ENCODE measurements at regions not wholly inside any gene's neighbourhood (a gene's known extent, or its start where the extent isn't known, plus 50 kb on each side); places are given as distances from the start of the nearest gene placed in this dataset.

- TF ChIP-seq, protein P1, sequence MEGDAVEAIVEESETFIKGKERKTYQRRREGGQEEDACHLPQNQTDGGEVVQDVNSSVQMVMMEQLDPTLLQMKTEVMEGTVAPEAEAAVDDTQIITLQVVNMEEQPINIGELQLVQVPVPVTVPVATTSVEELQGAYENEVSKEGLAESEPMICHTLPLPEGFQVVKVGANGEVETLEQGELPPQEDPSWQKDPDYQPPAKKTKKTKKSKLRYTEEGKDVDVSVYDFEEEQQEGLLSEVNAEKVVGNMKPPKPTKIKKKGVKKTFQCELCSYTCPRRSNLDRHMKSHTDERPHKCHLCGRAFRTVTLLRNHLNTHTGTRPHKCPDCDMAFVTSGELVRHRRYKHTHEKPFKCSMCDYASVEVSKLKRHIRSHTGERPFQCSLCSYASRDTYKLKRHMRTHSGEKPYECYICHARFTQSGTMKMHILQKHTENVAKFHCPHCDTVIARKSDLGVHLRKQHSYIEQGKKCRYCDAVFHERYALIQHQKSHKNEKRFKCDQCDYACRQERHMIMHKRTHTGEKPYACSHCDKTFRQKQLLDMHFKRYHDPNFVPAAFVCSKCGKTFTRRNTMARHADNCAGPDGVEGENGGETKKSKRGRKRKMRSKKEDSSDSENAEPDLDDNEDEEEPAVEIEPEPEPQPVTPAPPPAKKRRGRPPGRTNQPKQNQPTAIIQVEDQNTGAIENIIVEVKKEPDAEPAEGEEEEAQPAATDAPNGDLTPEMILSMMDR (IDR thresholded peaks at IDR 0.05 in 8 of 11, conservative IDR thresholded peaks at IDR 0.05 in 3 of 11), result no peak
- no peak for TF ChIP-seq POLR2A (IDR thresholded peaks at IDR 0.05)
Observed at GRCh38 chr5:178793696-178794095, 63.2 kb upstream of the ZNF354A start.
